Activated CD4-positive, alpha-beta T cell treated with anti-CD3 and anti-CD28 coated beads for 36 hours (primary cell): ENCODE measurements at regions not wholly inside any gene's neighbourhood (a gene's known extent, or its start where the extent isn't known, plus 50 kb on each side); places are given as distances from the start of the nearest gene placed in this dataset.

Experiments
- ATAC-seq: fragments of 200-7000 bp; cut with Tn5 transposase; one replicate; pipeline ENCODE4 v1.10.0; 2021; ENCODE audit warnings: mild to moderate bottlenecking, moderate library complexity
- CTCF ChIA-PET: fragments of 350-600 bp; sonication (Branson Sonifier 250); formaldehyde crosslinking; loops from one replicate; lab custom pipeline; 2021; ENCODE audit warnings: antibody characterized with exemption; lab: Charles Lee
- POLR2A ChIA-PET: fragments of 350-600 bp; sonication (Branson Sonifier 250); formaldehyde crosslinking; loops from one replicate; lab custom pipeline; 2021; ENCODE audit warnings: antibody characterized with exemption, inconsistent platforms; lab: Charles Lee
- DNase-seq: peaks from one replicate; pipeline ENCODE4 v3.0.0-alpha.2; 2020
- H3K27ac Mint-ChIP-seq: one replicate; pipeline ENCODE4 v1.8.0; 2021; ENCODE audit warnings: mixed read lengths
- H3K27me3 Mint-ChIP-seq: one replicate; pipeline ENCODE4 v1.8.0; 2021; ENCODE audit warnings: mixed read lengths
- H3K36me3 Mint-ChIP-seq: one replicate; pipeline ENCODE4 v1.8.0; 2021; ENCODE audit warnings: low read depth, mixed read lengths
- H3K4me1 Mint-ChIP-seq: one replicate; pipeline ENCODE4 v1.8.0; 2021; ENCODE audit warnings: mixed read lengths
- H3K4me3 Mint-ChIP-seq: one replicate; pipeline ENCODE4 v1.8.0; 2021; ENCODE audit warnings: mild to moderate bottlenecking, moderate library complexity, mixed read lengths
- H3K9me3 Mint-ChIP-seq: one replicate; pipeline ENCODE4 v1.8.0; 2021; ENCODE audit warnings: low read depth, mixed read lengths
- intact Hi-C, 2 experiments: fragments of 100-400 bp; cut with DNase I in 1 of 2; cut with micrococcal nuclease in 1 of 2; formaldehyde crosslinking; loops; one replicate each; pipeline versions ENCODE4 v1.14.2 to v1.15.1; 2022 to 2024; cut with DNase I, micrococcal nuclease

GRCh38 chr6:85127168-85127498 is 322.8 kb upstream of the NT5E start:
- ChIA-PET POLR2A (no interaction called here), CTCF (interaction anchor here (0.6 kb wide), 1 partner anchor 313 kb away, joined by 3 read pairs; no protein-coding TSS in a partner anchor)
- ATAC-seq (no peak), DNase-seq (no peak)
- no peaks in the 10 kb centered on the region for H3K4me1 Mint-ChIP-seq
- no peak overlapping the region for H3K27ac Mint-ChIP-seq
- intact Hi-C loops = loop anchor here in 1 of 2 experiments (10.0 kb wide), 1 partner anchor 1242 kb away; no protein-coding TSS in a partner anchor
- no peaks in the 10 kb centered on the region for H3K36me3 Mint-ChIP-seq
- no peaks in the 10 kb centered on the region for H3K27me3 Mint-ChIP-seq
- no peaks in the 10 kb centered on the region for H3K9me3 Mint-ChIP-seq
- H3K4me3 Mint-ChIP-seq = no peak overlapping the region

- ChIA-PET POLR2A (no interaction called here), CTCF (interaction anchor here (0.6 kb wide), 1 partner anchor 314 kb away, joined by 3 read pairs; no protein-coding TSS in a partner anchor)
- no peaks in the 10 kb centered on the region for H3K4me1 Mint-ChIP-seq
- no peak overlapping the region for H3K27ac Mint-ChIP-seq
- H3K27me3 Mint-ChIP-seq = no peaks in the 10 kb centered on the region
- no peak overlapping the region for H3K4me3 Mint-ChIP-seq
- peak; percentile 38 for DNase-seq
- no peaks in the 10 kb centered on the region for H3K36me3 Mint-ChIP-seq
- H3K9me3 Mint-ChIP-seq = no peaks in the 10 kb centered on the region
- intact Hi-C loops = loop anchor here in 1 of 2 experiments (10.0 kb wide), 1 partner anchor 1242 kb away; no protein-coding TSS in a partner anchor
- no peak for ATAC-seq
Observed at GRCh38 chr6:85126485-85127167, 323.3 kb upstream of the NT5E start.

- no peak for ATAC-seq
- H3K4me3 Mint-ChIP-seq = no peak overlapping the region
Observed at GRCh38 chr6:85125526-85125925, 324.4 kb upstream of the NT5E start.

GRCh38 chr6:85124472-85125354 is 325.2 kb upstream of the NT5E start:
- no peak overlapping the region for H3K4me3 Mint-ChIP-seq
- intact Hi-C loops = loop anchor here in 1 of 2 experiments (10.0 kb wide), 1 partner anchor 1240 kb away; no protein-coding TSS in a partner anchor
- POLR2A ChIA-PET = no interaction called here

More at GRCh38 chr6:85125526-85125925, 324.4 kb upstream of the NT5E start:
- no peaks in the 10 kb centered on the region for H3K36me3 Mint-ChIP-seq
- intact Hi-C loops = loop anchor here in 1 of 2 experiments (10.0 kb wide), 1 partner anchor 1241 kb away; no protein-coding TSS in a partner anchor
- H3K27me3 Mint-ChIP-seq = no peaks in the 10 kb centered on the region
- no peaks in the 10 kb centered on the region for H3K4me1 Mint-ChIP-seq
- ChIA-PET POLR2A (no interaction called here), CTCF (interaction anchor here (1.0 kb wide), 1 partner anchor 11 kb away, joined by 3 read pairs; no protein-coding TSS in a partner anchor)
- no peaks in the 10 kb centered on the region for H3K9me3 Mint-ChIP-seq
- DNase-seq = no peak
- H3K27ac Mint-ChIP-seq = no peak overlapping the region

GRCh38 chr6:85121158-85121557 is 328.7 kb upstream of the NT5E start:
- Mint-ChIP-seq H3K36me3 (no peaks in the 10 kb centered on the region), H3K27ac (no peak overlapping the region), H3K9me3 (no peaks in the 10 kb centered on the region), H3K4me3 (no peak overlapping the region), H3K27me3 (peaks cover 2% of the 10 kb centered on the region), H3K4me1 (no peaks in the 10 kb centered on the region)
- intact Hi-C loops = loop anchor here in 1 of 2 experiments (10.0 kb wide), 1 partner anchor 1236 kb away; no protein-coding TSS in a partner anchor
- ChIA-PET POLR2A (no interaction called here), CTCF (no interaction called here)
- DNase-seq (no peak), ATAC-seq (no peak)

More at GRCh38 chr6:85124472-85125354, 325.2 kb upstream of the NT5E start:
- no peak for DNase-seq
- CTCF ChIA-PET = interaction anchor here (1.0 kb wide), 1 partner anchor 10 kb away, joined by 3 read pairs; no protein-coding TSS in a partner anchor
- H3K27me3 Mint-ChIP-seq = no peaks in the 10 kb centered on the region
- no peaks in the 10 kb centered on the region for H3K9me3 Mint-ChIP-seq
- ATAC-seq = no peak
- H3K36me3 Mint-ChIP-seq = no peaks in the 10 kb centered on the region
- no peak overlapping the region for H3K27ac Mint-ChIP-seq
- no peaks in the 10 kb centered on the region for H3K4me1 Mint-ChIP-seq

- Mint-ChIP-seq H3K9me3 (no peaks in the 10 kb centered on the region), H3K27me3 (peaks cover 2% of the 10 kb centered on the region), H3K36me3 (no peaks in the 10 kb centered on the region), H3K4me3 (no peak overlapping the region), H3K27ac (no peak overlapping the region), H3K4me1 (no peaks in the 10 kb centered on the region)
- intact Hi-C loops = no loop called here
- POLR2A ChIA-PET = no interaction called here
- ATAC-seq (no peak), DNase-seq (no peak)
- CTCF ChIA-PET = interaction anchor here (0.6 to 0.7 kb wide), 2 partner anchors 557 to 1271 kb away, joined by 3 to 6 read pairs; no protein-coding TSS in a partner anchor
Observed at GRCh38 chr6:85118652-85119235, 331.1 kb upstream of the NT5E start.

- no peaks in the 10 kb centered on the region for H3K9me3 Mint-ChIP-seq
- H3K4me1 Mint-ChIP-seq = no peaks in the 10 kb centered on the region
- H3K27me3 Mint-ChIP-seq = peaks cover 2% of the 10 kb centered on the region
Observed at GRCh38 chr6:85118233-85118632, 331.6 kb upstream of the NT5E start.

GRCh38 chr6:85116475-85116874 is 333.4 kb upstream of the NT5E start:
- Mint-ChIP-seq H3K4me1 (no peaks in the 10 kb centered on the region), H3K4me3 (no peak overlapping the region), H3K27me3 (peaks cover 2% of the 10 kb centered on the region), H3K27ac (no peak overlapping the region), H3K9me3 (no peaks in the 10 kb centered on the region), H3K36me3 (no peaks in the 10 kb centered on the region)
- intact Hi-C loops = no loop called here
- ChIA-PET POLR2A (no interaction called here), CTCF (no interaction called here)
- no peak for ATAC-seq
- no peak for DNase-seq

More at GRCh38 chr6:85118233-85118632, 331.6 kb upstream of the NT5E start:
- DNase-seq (no peak), ATAC-seq (no peak)
- no peak overlapping the region for H3K27ac Mint-ChIP-seq
- CTCF ChIA-PET = no interaction called here
- POLR2A ChIA-PET = no interaction called here
- no peak overlapping the region for H3K4me3 Mint-ChIP-seq
- intact Hi-C loops = no loop called here
- H3K36me3 Mint-ChIP-seq = no peaks in the 10 kb centered on the region

- DNase-seq (no peak), ATAC-seq (no peak)
- ChIA-PET CTCF (interaction anchor here (0.6 kb wide), 1 partner anchor 1266 kb away, joined by 3 read pairs; no protein-coding TSS in a partner anchor), POLR2A (no interaction called here)
- Mint-ChIP-seq H3K4me3 (no peak overlapping the region), H3K9me3 (no peaks in the 10 kb centered on the region), H3K36me3 (no peaks in the 10 kb centered on the region), H3K4me1 (no peaks in the 10 kb centered on the region), H3K27me3 (peaks cover 2% of the 10 kb centered on the region), H3K27ac (no peak overlapping the region)
- intact Hi-C loops = no loop called here
Observed at GRCh38 chr6:85115876-85116275, 334.0 kb upstream of the NT5E start.

GRCh38 chr6:85115376-85115775 is 334.5 kb upstream of the NT5E start:
- no peak overlapping the region for H3K4me3 Mint-ChIP-seq
- no peak for ATAC-seq
- intact Hi-C loops = no loop called here

GRCh38 chr6:85114581-85114935 is 335.3 kb upstream of the NT5E start:
- Mint-ChIP-seq H3K27me3 (peaks cover 2% of the 10 kb centered on the region), H3K4me1 (no peaks in the 10 kb centered on the region), H3K36me3 (no peaks in the 10 kb centered on the region), H3K27ac (no peak overlapping the region), H3K4me3 (no peak overlapping the region), H3K9me3 (no peaks in the 10 kb centered on the region)
- CTCF ChIA-PET = interaction anchor here (1.6 kb wide), 1 partner anchor 11 kb away, joined by 3 read pairs; no protein-coding TSS in a partner anchor
- DNase-seq = no peak
- ATAC-seq = no peak
- POLR2A ChIA-PET = no interaction called here
- intact Hi-C loops = no loop called here

More at GRCh38 chr6:85115376-85115775, 334.5 kb upstream of the NT5E start:
- H3K27me3 Mint-ChIP-seq = peaks cover 2% of the 10 kb centered on the region
- no peaks in the 10 kb centered on the region for H3K36me3 Mint-ChIP-seq
- POLR2A ChIA-PET = no interaction called here
- H3K27ac Mint-ChIP-seq = no peak overlapping the region
- CTCF ChIA-PET = interaction anchor here (0.6 to 1.6 kb wide), 2 partner anchors 10 to 1265 kb away, joined by 3 read pairs; no protein-coding TSS in a partner anchor
- DNase-seq = no peak
- no peaks in the 10 kb centered on the region for H3K9me3 Mint-ChIP-seq
- no peaks in the 10 kb centered on the region for H3K4me1 Mint-ChIP-seq
